GM23338 (cell line): ENCODE measurements at regions not wholly inside any gene's neighbourhood (a gene's known extent, or its start where the extent isn't known, plus 50 kb on each side); places are given as distances from the start of the nearest gene placed in this dataset.

Source experiments
- ATAC-seq: fragments of 200-7000 bp; cut with Tn5 transposase; 3 replicates; pipeline ENCODE4 v1.9.1; 2020
- DNase-seq: peaks from one replicate; pipeline ENCODE4 v3.0.0-alpha.2; 2015; ENCODE audit warnings: low spot score
- H2AFZ ChIP-seq: fragments of 200-600 bp; sonication (generic); 2 replicates; pipeline ENCODE4 v1.8.0; 2016; ENCODE audit warnings: antibody characterized with exemption, mild to moderate bottlenecking, moderate library complexity
- H3F3A ChIP-seq: fragments of 200-600 bp; sonication (generic); replicated peaks from 2 replicates; pipeline ENCODE4 v1.8.0; 2017; ENCODE audit warnings: antibody characterized with exemption, mixed run types, low read depth
- H3K27ac ChIP-seq: fragments of 200-600 bp; sonication (generic); 2 replicates; pipeline ENCODE4 v1.6.1; 2016; ENCODE audit warnings: low read depth
- H3K27me3 ChIP-seq: fragments of 200-600 bp; sonication (generic); 2 replicates; pipeline ENCODE4 v1.8.0; 2016; ENCODE audit warnings: mild to moderate bottlenecking, mixed run types, moderate library complexity; ENCODE audit not compliant: insufficient read depth
- H3K36me3 ChIP-seq: fragments of 200-600 bp; sonication (generic); 2 replicates; pipeline ENCODE4 v1.8.0; 2016; ENCODE audit warnings: mild to moderate bottlenecking; ENCODE audit not compliant: insufficient read depth
- H3K4me1 ChIP-seq: fragments of 200-600 bp; sonication (generic); 2 replicates; pipeline ENCODE4 v1.8.0; 2016; ENCODE audit warnings: mild to moderate bottlenecking, moderate library complexity; ENCODE audit not compliant: insufficient read depth
- H3K4me2 ChIP-seq: fragments of 200-600 bp; sonication (generic); 2 replicates; pipeline ENCODE4 v1.7.1; 2017; ENCODE audit warnings: mixed run types
- H3K4me3 ChIP-seq: fragments of 200-600 bp; sonication (generic); 2 replicates; pipeline ENCODE4 v1.6.1; 2016; ENCODE audit warnings: mixed run types
- H3K79me2 ChIP-seq: fragments of 200-600 bp; sonication (generic); replicated peaks from 2 replicates; pipeline ENCODE4 v1.8.0; 2017; ENCODE audit warnings: mild to moderate bottlenecking; ENCODE audit not compliant: insufficient read depth
- H3K9me2 ChIP-seq: fragments of 200-600 bp; sonication (generic); 2 replicates; pipeline ENCODE4 v1.8.0; 2017; ENCODE audit not compliant: insufficient read depth
- H4K20me1 ChIP-seq: fragments of 200-600 bp; sonication (generic); replicated peaks from 2 replicates; pipeline ENCODE4 v1.8.0; 2017; ENCODE audit warnings: mild to moderate bottlenecking; ENCODE audit not compliant: insufficient read depth
- H3K27ac Mint-ChIP-seq: 2 replicates; pipeline ENCODE4 v1.8.0; 2020; ENCODE audit warnings: inconsistent platforms, mild to moderate bottlenecking, moderate library complexity, mixed read lengths
- H3K27me3 Mint-ChIP-seq: 3 replicates; pipeline ENCODE4 v1.8.0; 2022; ENCODE audit warnings: low read depth, mild to moderate bottlenecking, moderate library complexity, mixed read lengths, inconsistent platforms; ENCODE audit not compliant: insufficient read depth, poor library complexity
- H3K36me3 Mint-ChIP-seq: 3 replicates; pipeline ENCODE4 v1.8.0; 2021; ENCODE audit warnings: low read depth, mild to moderate bottlenecking, inconsistent platforms, moderate library complexity, mixed read lengths
- H3K4me1 Mint-ChIP-seq: 3 replicates; pipeline ENCODE4 v1.8.0; 2020; ENCODE audit warnings: mild to moderate bottlenecking, inconsistent platforms, mixed read lengths
- H3K4me3 Mint-ChIP-seq: 3 replicates; pipeline ENCODE4 v1.8.0; 2021; ENCODE audit warnings: moderate library complexity, mild to moderate bottlenecking, inconsistent platforms, mixed read lengths
- H3K9me3 Mint-ChIP-seq: 3 replicates; pipeline ENCODE4 v1.8.0; 2020; ENCODE audit warnings: moderate library complexity, mild to moderate bottlenecking, inconsistent platforms, mixed read lengths
- CREB1 ChIP-seq: fragments of 250-450 bp; sonication (Bioruptor Pico); IDR thresholded peaks from 2 replicates; pipeline ENCODE4 v1.5.0; 2020; ENCODE audit warnings: low read depth, mild to moderate bottlenecking, moderate library complexity
- CTCF ChIP-seq, 2 experiments: fragments of 200-600 bp in 1 of 2; sonication (generic) in 1 of 2; conservative IDR thresholded peaks; 2 replicates each; pipeline versions ENCODE4 v1.5.1 to v1.6.1; 2016 to 2017; ENCODE audit warnings: antibody characterized with exemption in 2 of 2, low read depth in 2 of 2, mild to moderate bottlenecking in 2 of 2, moderate library complexity in 1 of 2
- ETS1 ChIP-seq: IDR thresholded peaks from 2 replicates; pipeline ENCODE4 v1.6.1; 2016; ENCODE audit warnings: antibody characterized with exemption
- EZH2 ChIP-seq: fragments of 200-600 bp; sonication (generic); IDR thresholded peaks from one replicate; pipeline ENCODE4 v1.8.0; 2017; ENCODE audit warnings: antibody characterized with exemption, mild to moderate bottlenecking, low read depth; ENCODE audit not compliant: unreplicated experiment
- EZH2phosphoT487 ChIP-seq: fragments of 200-600 bp; sonication (generic); IDR thresholded peaks from one replicate; pipeline ENCODE4 v1.8.1; 2018; ENCODE audit warnings: antibody characterized with exemption; ENCODE audit not compliant: unreplicated experiment
- NANOG ChIP-seq: IDR thresholded peaks from 2 replicates; pipeline ENCODE4 v1.6.1; 2016; ENCODE audit warnings: antibody characterized with exemption, borderline replicate concordance
- POLR2AphosphoS5 ChIP-seq: IDR thresholded peaks from 2 replicates; pipeline ENCODE4 v1.6.1; 2016; ENCODE audit warnings: antibody characterized with exemption, low read depth
- REST ChIP-seq: IDR thresholded peaks from one replicate; pipeline ENCODE4 v1.6.1; 2018; ENCODE audit warnings: antibody characterized with exemption; ENCODE audit not compliant: unreplicated experiment
- STAT1 ChIP-seq: IDR thresholded peaks from one replicate; pipeline ENCODE4 v1.6.1; 2016; ENCODE audit warnings: antibody characterized with exemption; ENCODE audit not compliant: unreplicated experiment
- ZNF331 ChIP-seq: fragments of 250-450 bp; sonication (Bioruptor Pico); IDR thresholded peaks from 2 replicates; pipeline ENCODE4 v1.5.0; 2020; ENCODE audit warnings: low read depth, mild to moderate bottlenecking, moderate library complexity
- ZNF462 ChIP-seq: fragments of 250-450 bp; sonication (Bioruptor Pico); IDR thresholded peaks from 2 replicates; pipeline ENCODE4 v1.5.0; 2020; ENCODE audit warnings: mild to moderate bottlenecking, moderate library complexity

- no peak for TF ChIP-seq ZNF462 (CRISPR knock-in tag)
- no peak for TF ChIP-seq STAT1
- TF ChIP-seq CREB1: no peak
- TF ChIP-seq EZH2: no peak
- TF ChIP-seq ZNF331 (CRISPR knock-in tag): no peak
- no peak for TF ChIP-seq ETS1
These were observed 400.5 kb upstream of the TUSC1 start (continued) for GRCh38 chr9:26078706-26079105.

- peaks cover 8% of the 10 kb centered on the region; the same call in 1 of the 2 replicates for H3K9me2 ChIP-seq
- H3K36me3 ChIP-seq: no peaks in the 10 kb centered on the region
- H3F3A ChIP-seq: no peaks in the 10 kb centered on the region
- no peaks in the 10 kb centered on the region for H3K27me3 Mint-ChIP-seq
- no peak overlapping the region for H3K4me3 ChIP-seq
- H3K27ac Mint-ChIP-seq: no peak overlapping the region
- H2AFZ ChIP-seq: peak overlapping the region; percentile 32; the same call in 1 of the 2 replicates
- no peak overlapping the region for H3K4me3 Mint-ChIP-seq
- H3K4me1 Mint-ChIP-seq: no peaks in the 10 kb centered on the region
- H3K27me3 ChIP-seq: no peaks in the 10 kb centered on the region
- H3K27ac ChIP-seq: no peak overlapping the region
- H3K36me3 Mint-ChIP-seq: peaks cover 26% of the 10 kb centered on the region
- no peaks in the 10 kb centered on the region for H3K4me1 ChIP-seq
- no peak for DNase-seq
- peaks cover 34% of the 10 kb centered on the region; the same call in 2 of the 3 replicates for H3K9me3 Mint-ChIP-seq
- no peak; the same call in 2 of the 3 replicates for ATAC-seq
- no peaks in the 10 kb centered on the region for H4K20me1 ChIP-seq
- no peaks in the 10 kb centered on the region for H3K79me2 ChIP-seq
- no peak overlapping the region for H3K4me2 ChIP-seq
- TF ChIP-seq EZH2 (no peak), CTCF (conservative IDR thresholded peaks at IDR 0.05; ENCODE audit: low read depth in 2 of 2) (no peak), EZH2phosphoT487 (no peak), CREB1 (no peak), POLR2AphosphoS5 (no peak), REST (no peak), NANOG (no peak), ETS1 (no peak), ZNF331 (CRISPR knock-in tag) (no peak)
These were observed 399.6 kb upstream of the TUSC1 start for GRCh38 chr9:26077860-26078259.
